Left hindlimb (tissue), 1 donor: ENCODE measurements at regions not wholly inside any gene's neighbourhood (a gene's known extent, or its start where the extent isn't known, plus 50 kb on each side); places are given as distances from the start of the nearest gene placed in this dataset.
"Not testable (repeated sequence)": the region's sequence is repeated elsewhere in the genome, so short reads cannot be mapped to it uniquely, and the experiment has no call there.

Experiments
- DNase-seq: peaks from one replicate; pipeline ENCODE4 v3.0.0-alpha.2; 2018

- DNase-seq: not testable (repeated sequence)
Observed at GRCh38 chr20:29566901-29567635, 1690.4 kb upstream of the DEFB115 start.

GRCh38 chr20:29567671-29568070 lies 1689.8 kb upstream of the DEFB115 start:
- not testable (repeated sequence) for DNase-seq

- DNase-seq: not testable (repeated sequence)
Observed at GRCh38 chr20:29570126-29570525, 1687.3 kb upstream of the DEFB115 start.

- not testable (repeated sequence) for DNase-seq
Observed at GRCh38 chr20:29589530-29589929, 1667.9 kb upstream of the DEFB115 start.

- not testable (repeated sequence) for DNase-seq
Observed at GRCh38 chr20:29604163-29604562, 1653.3 kb upstream of the DEFB115 start.

- DNase-seq: not testable (repeated sequence)
Observed at GRCh38 chr20:29606171-29606570, 1651.3 kb upstream of the DEFB115 start.

GRCh38 chr20:29629395-29629794 lies 1628.1 kb upstream of the DEFB115 start:
- DNase-seq: not testable (repeated sequence)
